OCI-LY1 (cell line): ENCODE measurements at regions not wholly inside any gene's neighbourhood (a gene's known extent, or its start where the extent isn't known, plus 50 kb on each side); places are given as distances from the start of the nearest gene placed in this dataset.
"Not testable (repeated sequence)": the region's sequence is repeated elsewhere in the genome, so short reads cannot be mapped to it uniquely, and the experiment has no call there.

Source experiments
- H2AFZ ChIP-seq: fragments of 200-600 bp; sonication (generic), shearing (Covaris generic); 2 replicates; pipeline ENCODE4 v1.6.0; 2014; ENCODE audit warnings: antibody characterized with exemption, mild to moderate bottlenecking, low read length
- H3F3A ChIP-seq: fragments of 200-600 bp; sonication (generic), shearing (Covaris generic); 2 replicates; pipeline ENCODE4 v1.6.0; 2014; ENCODE audit warnings: mild to moderate bottlenecking, antibody characterized with exemption, low read length, moderate library complexity; ENCODE audit not compliant: insufficient read depth
- H3K27ac ChIP-seq: fragments of 200-600 bp; sonication (generic); 2 replicates; pipeline ENCODE4 v1.5.1; 2014; ENCODE audit warnings: low read length, mixed run types, mild to moderate bottlenecking, low read depth; ENCODE audit not compliant: poor library complexity, severe bottlenecking
- H3K27me3 ChIP-seq: fragments of 200-600 bp; sonication (generic); 2 replicates; pipeline ENCODE4 v1.6.0; 2014; ENCODE audit warnings: antibody characterized with exemption, mild to moderate bottlenecking, low read length, moderate library complexity; ENCODE audit not compliant: insufficient read depth
- H3K36me3 ChIP-seq: fragments of 200-600 bp; sonication (generic); 2 replicates; pipeline ENCODE4 v1.6.1; 2014; ENCODE audit warnings: mild to moderate bottlenecking, antibody characterized with exemption, low read length, moderate library complexity, mixed read lengths; ENCODE audit not compliant: insufficient read depth
- H3K4me1 ChIP-seq: fragments of 200-600 bp; sonication (generic); 2 replicates; pipeline ENCODE4 v1.5.1; 2014; ENCODE audit warnings: mild to moderate bottlenecking, low read length, moderate library complexity; ENCODE audit not compliant: insufficient read depth, severe bottlenecking
- H3K4me2 ChIP-seq: fragments of 200-600 bp; sonication (generic), shearing (Covaris generic); 2 replicates; pipeline ENCODE4 v1.6.1; 2014; ENCODE audit warnings: low read length
- H3K4me3 ChIP-seq: fragments of 200-600 bp; sonication (generic); 2 replicates; pipeline ENCODE4 v1.5.1; 2014; ENCODE audit warnings: low read length, low read depth, mild to moderate bottlenecking, mixed read lengths; ENCODE audit not compliant: poor library complexity, severe bottlenecking
- H3K79me2 ChIP-seq: fragments of 200-600 bp; shearing (Covaris generic); 2 replicates; pipeline ENCODE4 v1.6.1; 2016; ENCODE audit warnings: mixed run types, low read length, mixed read lengths; ENCODE audit not compliant: insufficient read depth
- H3K9ac ChIP-seq: fragments of 200-600 bp; sonication (generic), shearing (Covaris generic); 2 replicates; pipeline ENCODE4 v1.6.1; 2014; ENCODE audit warnings: mild to moderate bottlenecking, low read length, mixed read lengths
- H3K9me2 ChIP-seq: fragments of 200-600 bp; sonication (generic), shearing (Covaris generic); 2 replicates; pipeline ENCODE4 v1.6.1; 2014; ENCODE audit warnings: low read depth, mild to moderate bottlenecking, low read length, mixed read lengths
- H3K9me3 ChIP-seq: fragments of 200-600 bp; shearing (Covaris generic); 2 replicates; pipeline ENCODE4 v1.6.1; 2014; ENCODE audit warnings: low read length, mixed read lengths
- H4K20me1 ChIP-seq: fragments of 200-600 bp; sonication (generic), shearing (Covaris generic); 2 replicates; pipeline ENCODE4 v1.6.0; 2016; ENCODE audit warnings: mild to moderate bottlenecking, low read length; ENCODE audit not compliant: insufficient read depth
- EZH2 ChIP-seq: fragments of 200-600 bp; sonication (generic), shearing (Covaris generic); IDR thresholded peaks from 2 replicates; pipeline ENCODE4 v1.8.0; 2017; ENCODE audit warnings: borderline replicate concordance, mixed run types, mild to moderate bottlenecking, antibody characterized with exemption, low read length, moderate library complexity, mixed read lengths
- TF ChIP-seq, protein P1 (sequence below): fragments of 200-600 bp; sonication (generic), shearing (Covaris generic); IDR thresholded peaks from 2 replicates; pipeline ENCODE4 v1.5.1; 2017; ENCODE audit warnings: mild to moderate bottlenecking, antibody characterized with exemption, low read length, moderate library complexity, mixed read lengths

DNA sequence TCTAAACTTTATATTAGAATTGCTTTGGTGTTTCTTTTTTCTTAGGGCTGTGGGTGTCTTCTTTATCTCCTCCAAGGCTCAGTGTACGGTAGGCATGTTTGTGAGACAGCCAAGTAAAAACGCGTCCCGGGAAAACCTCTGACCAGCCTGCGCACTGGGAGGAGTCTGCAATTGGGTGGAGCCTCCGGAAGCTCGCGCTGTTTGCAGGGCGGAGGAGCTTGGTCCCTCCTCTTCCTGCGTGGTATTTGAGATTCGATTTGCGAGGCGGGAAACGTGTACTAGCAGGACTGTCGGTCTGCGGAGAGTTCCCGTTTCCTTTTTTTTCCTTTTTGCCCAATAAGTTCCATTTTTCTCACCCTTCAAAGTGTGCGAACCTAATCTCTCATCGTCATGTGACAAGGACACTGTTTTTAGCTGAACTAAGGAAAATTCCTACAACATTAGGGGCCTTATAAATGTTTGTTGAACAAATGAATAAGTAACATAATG lies 182.1 kb upstream of the OTX2 start:
- H3K4me2 ChIP-seq: no peak overlapping the region
- no peaks in the 10 kb centered on the region for H3K36me3 ChIP-seq
- TF ChIP-seq EZH2: no peak
- TF ChIP-seq, protein P1, sequence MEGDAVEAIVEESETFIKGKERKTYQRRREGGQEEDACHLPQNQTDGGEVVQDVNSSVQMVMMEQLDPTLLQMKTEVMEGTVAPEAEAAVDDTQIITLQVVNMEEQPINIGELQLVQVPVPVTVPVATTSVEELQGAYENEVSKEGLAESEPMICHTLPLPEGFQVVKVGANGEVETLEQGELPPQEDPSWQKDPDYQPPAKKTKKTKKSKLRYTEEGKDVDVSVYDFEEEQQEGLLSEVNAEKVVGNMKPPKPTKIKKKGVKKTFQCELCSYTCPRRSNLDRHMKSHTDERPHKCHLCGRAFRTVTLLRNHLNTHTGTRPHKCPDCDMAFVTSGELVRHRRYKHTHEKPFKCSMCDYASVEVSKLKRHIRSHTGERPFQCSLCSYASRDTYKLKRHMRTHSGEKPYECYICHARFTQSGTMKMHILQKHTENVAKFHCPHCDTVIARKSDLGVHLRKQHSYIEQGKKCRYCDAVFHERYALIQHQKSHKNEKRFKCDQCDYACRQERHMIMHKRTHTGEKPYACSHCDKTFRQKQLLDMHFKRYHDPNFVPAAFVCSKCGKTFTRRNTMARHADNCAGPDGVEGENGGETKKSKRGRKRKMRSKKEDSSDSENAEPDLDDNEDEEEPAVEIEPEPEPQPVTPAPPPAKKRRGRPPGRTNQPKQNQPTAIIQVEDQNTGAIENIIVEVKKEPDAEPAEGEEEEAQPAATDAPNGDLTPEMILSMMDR: no peak
- no peaks in the 10 kb centered on the region for H3K4me1 ChIP-seq
- no peaks in the 10 kb centered on the region for H3K27me3 ChIP-seq
- no peaks in the 10 kb centered on the region for H4K20me1 ChIP-seq
- no peak overlapping the region for H3K4me3 ChIP-seq
- no peak overlapping the region for H3K27ac ChIP-seq
- H3K9me2 ChIP-seq: no peaks in the 10 kb centered on the region
- no peaks in the 10 kb centered on the region for H3K9me3 ChIP-seq
- no peak overlapping the region for H3K9ac ChIP-seq
- no peaks in the 10 kb centered on the region for H3F3A ChIP-seq
- no peak overlapping the region for H2AFZ ChIP-seq
- H3K79me2 ChIP-seq: no peaks in the 10 kb centered on the region

DNA sequence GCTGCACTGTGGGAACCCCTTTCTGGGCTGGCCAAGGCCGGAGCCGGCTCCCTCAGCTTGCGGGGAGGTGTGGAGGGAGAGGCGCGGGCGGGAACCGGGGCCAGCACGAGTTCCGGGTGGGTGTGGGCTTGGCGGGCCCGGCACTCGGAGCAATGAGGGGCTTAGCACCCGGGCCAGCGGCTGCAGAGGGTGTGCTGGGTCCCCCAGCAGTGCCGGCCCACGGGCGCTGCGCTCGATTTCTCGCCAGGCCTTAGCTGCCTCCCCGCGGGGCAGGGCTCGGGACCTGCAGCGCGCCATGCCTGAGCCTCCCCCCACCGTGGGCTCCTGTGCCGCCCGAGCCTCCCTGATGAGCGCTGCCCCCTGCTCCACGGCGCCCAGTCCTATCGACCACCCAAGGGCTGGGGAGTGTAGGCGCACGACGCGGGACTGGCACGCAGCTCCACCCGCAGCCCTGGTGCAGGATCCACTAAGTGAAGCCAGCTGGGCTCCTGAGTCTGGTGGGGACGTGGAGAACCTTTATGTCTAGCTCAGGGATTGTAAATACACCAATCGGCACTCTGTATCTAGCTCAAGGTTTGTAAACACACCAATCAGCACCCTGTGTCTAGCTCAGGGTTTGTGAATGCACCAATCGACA lies 180.8 kb upstream of the OTX2 start:
- not testable (repeated sequence) for H4K20me1 ChIP-seq, H3K4me3 ChIP-seq, H3K9me2 ChIP-seq, H2AFZ ChIP-seq, H3K27ac ChIP-seq, H3K9me3 ChIP-seq, H3K4me2 ChIP-seq, H3K4me1 ChIP-seq, H3K27me3 ChIP-seq, H3F3A ChIP-seq, H3K9ac ChIP-seq, H3K79me2 ChIP-seq, H3K36me3 ChIP-seq

DNA sequence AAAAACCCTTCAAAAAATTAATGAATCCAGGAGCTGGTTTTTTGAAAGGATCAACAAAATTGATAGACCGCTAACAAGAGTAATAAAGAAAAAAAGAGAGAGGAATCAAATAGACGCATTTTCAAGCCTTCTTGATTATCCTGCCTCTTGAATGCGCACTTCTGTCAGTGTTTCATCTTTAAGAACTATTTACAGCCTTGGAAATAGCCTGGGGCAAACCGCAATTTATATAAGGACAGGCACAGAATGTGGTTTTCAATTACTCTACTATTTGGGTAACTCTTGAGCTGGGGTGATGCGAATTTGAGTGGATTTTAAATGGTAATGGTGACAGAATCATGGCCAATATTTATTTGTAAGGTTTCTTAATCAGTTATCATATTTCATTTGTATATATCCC lies 179.1 kb upstream of the OTX2 start:
- H3K27me3 ChIP-seq: no peaks in the 10 kb centered on the region
- H3K79me2 ChIP-seq: no peaks in the 10 kb centered on the region
- TF ChIP-seq, protein P1: no peak
- no peak for TF ChIP-seq EZH2
- no peak overlapping the region for H2AFZ ChIP-seq
- no peak overlapping the region for H3K4me3 ChIP-seq
- H3K36me3 ChIP-seq: no peaks in the 10 kb centered on the region
- H3K4me2 ChIP-seq: no peak overlapping the region
- H3K9me2 ChIP-seq: no peaks in the 10 kb centered on the region
- H3K4me1 ChIP-seq: no peaks in the 10 kb centered on the region
- no peaks in the 10 kb centered on the region for H3F3A ChIP-seq
- no peak overlapping the region for H3K9ac ChIP-seq
- H4K20me1 ChIP-seq: no peaks in the 10 kb centered on the region
- H3K9me3 ChIP-seq: no peaks in the 10 kb centered on the region
- H3K27ac ChIP-seq: no peak overlapping the region

DNA sequence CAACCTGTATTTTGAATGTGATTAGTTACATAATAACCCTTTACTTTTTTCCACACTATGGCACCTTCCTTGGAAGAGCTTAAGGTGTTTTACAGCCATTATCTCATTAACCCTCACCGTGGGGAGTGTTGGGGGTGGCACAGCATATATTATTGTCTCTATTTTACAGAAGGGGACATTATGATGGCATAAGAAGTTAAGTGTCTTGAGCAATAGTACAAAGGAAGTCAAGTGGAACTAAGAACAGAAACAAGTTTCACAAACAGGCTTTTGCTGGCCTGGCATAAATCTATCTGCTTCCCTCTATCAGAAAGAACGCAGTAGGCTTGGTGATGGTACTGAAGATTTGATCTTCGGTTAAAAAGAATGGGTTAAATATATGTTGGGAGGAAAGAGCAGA lies 169.7 kb upstream of the OTX2 start:
- no peaks in the 10 kb centered on the region for H4K20me1 ChIP-seq
- no peak overlapping the region for H2AFZ ChIP-seq
- no peaks in the 10 kb centered on the region for H3K9me2 ChIP-seq
- H3K27ac ChIP-seq: no peak overlapping the region
- H3K36me3 ChIP-seq: no peaks in the 10 kb centered on the region
- no peak for TF ChIP-seq EZH2
- TF ChIP-seq, protein P1: no peak
- H3K9ac ChIP-seq: no peak overlapping the region
- H3K4me2 ChIP-seq: no peak overlapping the region
- H3F3A ChIP-seq: no peaks in the 10 kb centered on the region
- H3K79me2 ChIP-seq: no peaks in the 10 kb centered on the region
- no peaks in the 10 kb centered on the region for H3K4me1 ChIP-seq
- no peaks in the 10 kb centered on the region for H3K9me3 ChIP-seq
- no peaks in the 10 kb centered on the region for H3K27me3 ChIP-seq
- no peak overlapping the region for H3K4me3 ChIP-seq
